T-helper 9 cell (primary cell): ENCODE measurements at regions not wholly inside any gene's neighbourhood (a gene's known extent, or its start where the extent isn't known, plus 50 kb on each side); places are given as distances from the start of the nearest gene placed in this dataset.
"Not testable (repeated sequence)": the region's sequence is repeated elsewhere in the genome, so short reads cannot be mapped to it uniquely, and the experiment has no call there.

Experiments used
- DNase-seq: peaks from one replicate; pipeline ENCODE4 v3.0.0-alpha.2; 2020

- DNase-seq: no peak
Measured at GRCh38 chr1:22196041-22196440, 53.1 kb upstream of the WNT4 start.

GRCh38 chr1:22196641-22197040 is 53.7 kb upstream of the WNT4 start:
- DNase-seq: no peak

- DNase-seq: no peak
Measured at GRCh38 chr1:22197644-22198043, 54.7 kb upstream of the WNT4 start.

GRCh38 chr1:22201023-22201422 is 58.1 kb upstream of the WNT4 start:
- DNase-seq: no peak

- DNase-seq: no peak
Measured at GRCh38 chr1:22203335-22203734, 60.4 kb upstream of the WNT4 start.

GRCh38 chr1:22204057-22204840 is 61.4 kb upstream of the WNT4 start:
- DNase-seq: no peak

GRCh38 chr1:22204989-22205913 is 62.4 kb upstream of the WNT4 start:
- DNase-seq: no peak

GRCh38 chr1:22206551-22207125 is 63.7 kb upstream of the WNT4 start:
- DNase-seq: no peak

- no peak for DNase-seq
Measured at GRCh38 chr1:22207511-22208267, 64.8 kb upstream of the WNT4 start.

GRCh38 chr1:22208268-22208972 is 65.5 kb upstream of the WNT4 start:
- DNase-seq: no peak

GRCh38 chr1:22208973-22209378 is 66.1 kb upstream of the WNT4 start:
- DNase-seq: no peak

- DNase-seq: no peak
Measured at GRCh38 chr1:22210176-22210575, 67.3 kb upstream of the WNT4 start.

GRCh38 chr1:22210636-22211035 is 67.7 kb upstream of the WNT4 start:
- no peak for DNase-seq

- not testable (repeated sequence) for DNase-seq
Measured at GRCh38 chr1:22211459-22211858, 68.6 kb upstream of the WNT4 start.

GRCh38 chr1:22212400-22213233 is 69.7 kb upstream of the WNT4 start:
- no peak for DNase-seq

- no peak for DNase-seq
Measured at GRCh38 chr1:22216210-22216883, 73.5 kb upstream of the WNT4 start.

GRCh38 chr1:22216966-22217365 is 74.1 kb upstream of the WNT4 start:
- no peak for DNase-seq

- no peak for DNase-seq
Measured at GRCh38 chr1:22217811-22218460, 75.0 kb upstream of the WNT4 start.

- DNase-seq: no peak
Measured at GRCh38 chr1:22218618-22219250, 75.8 kb upstream of the WNT4 start.
